ENCODE measurements at regions not wholly inside any gene's neighbourhood (a gene's known extent, or its start where the extent isn't known, plus 50 kb on each side); places are given as distances from the start of the nearest gene placed in this dataset.

- no peak overlapping the region for H3K4me3 Mint-ChIP-seq
- H3K27ac Mint-ChIP-seq = no peak overlapping the region
- no peaks in the 10 kb centered on the region for H3K27me3 Mint-ChIP-seq
- H3K36me3 Mint-ChIP-seq (ENCODE audit: low read depth) = no peaks in the 10 kb centered on the region
- H3K9me3 Mint-ChIP-seq = peaks cover 3% of the 10 kb centered on the region
- peaks cover 9% of the 10 kb centered on the region for H3K4me1 Mint-ChIP-seq (ENCODE audit: low read depth)
- DNase-seq = no peak
Observed at GRCh38 chr9:21656776-21657674, 145.4 kb upstream of the MTAP start.

DNA sequence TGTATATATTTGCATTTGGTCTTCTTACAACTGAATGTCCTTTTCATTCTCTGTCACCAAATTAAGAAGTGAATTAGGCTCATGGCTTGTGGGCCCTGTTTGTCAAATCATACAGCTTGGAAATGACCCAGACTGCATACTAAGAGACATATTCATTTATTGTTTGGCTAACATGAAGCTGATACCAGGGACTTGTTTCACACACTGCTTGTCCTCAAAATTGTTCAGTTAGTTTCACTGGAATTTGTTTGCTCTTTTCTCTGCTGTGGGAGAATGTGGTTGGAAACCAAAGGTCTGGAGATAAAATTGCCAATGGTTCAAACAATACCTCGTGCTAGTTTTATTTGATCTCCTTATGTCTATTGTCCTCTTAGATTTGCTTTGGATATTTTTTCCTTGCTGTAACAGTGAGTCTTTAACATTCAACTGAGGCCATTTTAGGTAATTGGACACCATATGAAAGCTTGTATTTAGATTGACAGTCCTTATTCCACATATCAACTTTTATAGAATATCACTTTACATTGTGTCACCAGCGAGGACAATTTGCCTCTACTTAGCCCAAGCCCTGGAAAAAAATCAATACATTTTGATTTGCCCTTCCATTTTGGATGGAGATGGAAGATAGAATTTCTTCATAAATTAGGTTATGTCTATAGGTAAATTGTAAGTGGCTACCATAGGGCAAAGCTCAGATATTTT is 144.3 kb upstream of the MTAP start:
- DNase-seq = no peak
- Mint-ChIP-seq H3K36me3 (ENCODE audit: low read depth) (no peaks in the 10 kb centered on the region), H3K27me3 (no peaks in the 10 kb centered on the region), H3K27ac (no peak overlapping the region), H3K4me3 (no peak overlapping the region), H3K9me3 (peaks cover 3% of the 10 kb centered on the region), H3K4me1 (ENCODE audit: low read depth) (peaks cover 9% of the 10 kb centered on the region)

DNA sequence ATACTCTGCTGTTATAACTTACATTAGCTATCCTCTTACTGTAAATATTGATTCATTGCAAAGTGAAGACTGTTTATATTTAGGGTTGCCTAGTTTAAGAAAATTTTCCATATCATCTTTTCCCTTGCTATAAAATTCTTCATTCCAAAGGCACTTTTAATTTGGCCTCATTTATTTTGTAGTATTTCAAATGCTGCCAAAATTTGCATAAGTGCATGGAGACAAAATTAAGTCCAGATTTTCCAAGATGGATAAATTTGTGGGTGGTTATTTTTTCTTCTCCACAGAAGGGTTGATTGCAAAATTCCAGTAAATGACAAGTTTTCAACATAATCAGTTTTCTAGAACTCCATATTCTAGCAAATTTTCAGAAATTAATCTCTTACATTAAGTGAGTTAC is 141.5 kb upstream of the MTAP start:
- DNase-seq = no peak
- no peak overlapping the region for H3K4me3 Mint-ChIP-seq
- peaks cover 3% of the 10 kb centered on the region for H3K9me3 Mint-ChIP-seq
- H3K36me3 Mint-ChIP-seq (ENCODE audit: low read depth) = no peaks in the 10 kb centered on the region
- no peak overlapping the region for H3K27ac Mint-ChIP-seq
- H3K27me3 Mint-ChIP-seq = no peaks in the 10 kb centered on the region
- peaks cover 9% of the 10 kb centered on the region for H3K4me1 Mint-ChIP-seq (ENCODE audit: low read depth)

- Mint-ChIP-seq H3K27ac (no peak overlapping the region), H3K27me3 (no peaks in the 10 kb centered on the region), H3K9me3 (peaks cover 3% of the 10 kb centered on the region), H3K4me1 (ENCODE audit: low read depth) (peaks cover 4% of the 10 kb centered on the region), H3K4me3 (no peak overlapping the region), H3K36me3 (ENCODE audit: low read depth) (no peaks in the 10 kb centered on the region)
- no peak for DNase-seq
Observed at GRCh38 chr9:21661626-21662025, 140.8 kb upstream of the MTAP start.

DNA sequence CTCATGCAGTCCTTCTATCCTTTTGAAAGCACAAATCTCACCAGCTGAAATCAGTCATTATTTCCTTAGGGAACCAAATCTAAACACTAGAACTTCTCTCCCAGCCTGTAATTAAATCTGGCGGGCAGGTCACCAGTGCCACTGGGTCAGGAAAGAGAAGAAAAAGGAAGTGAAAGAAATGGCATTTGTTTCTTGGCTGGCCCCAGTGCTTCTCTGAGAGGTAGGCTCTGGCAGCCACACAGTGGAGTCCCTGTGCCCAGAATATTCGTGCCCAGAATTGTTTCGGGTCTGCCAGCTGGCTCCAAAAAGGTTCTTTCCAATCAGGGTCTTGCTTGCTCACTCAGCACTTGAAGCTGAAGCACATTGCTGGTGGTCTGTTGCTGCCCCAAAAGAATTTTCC is 133.9 kb upstream of the MTAP start:
- no peaks in the 10 kb centered on the region for H3K36me3 Mint-ChIP-seq (ENCODE audit: low read depth)
- H3K4me1 Mint-ChIP-seq (ENCODE audit: low read depth) = peaks cover 31% of the 10 kb centered on the region

GRCh38 chr9:21669701-21670100 is 132.7 kb upstream of the MTAP start:
- H3K4me3 Mint-ChIP-seq = no peak overlapping the region
- H3K4me1 Mint-ChIP-seq (ENCODE audit: low read depth) = peaks cover 31% of the 10 kb centered on the region
- H3K36me3 Mint-ChIP-seq (ENCODE audit: low read depth) = no peaks in the 10 kb centered on the region
- H3K9me3 Mint-ChIP-seq = no peaks in the 10 kb centered on the region
- no peaks in the 10 kb centered on the region for H3K27me3 Mint-ChIP-seq
- no peak for DNase-seq
- H3K27ac Mint-ChIP-seq = no peak overlapping the region

More for the DNA sequence above, 133.9 kb upstream of the MTAP start:
- Mint-ChIP-seq H3K27ac (no peak overlapping the region), H3K27me3 (no peaks in the 10 kb centered on the region), H3K9me3 (no peaks in the 10 kb centered on the region), H3K4me3 (no peak overlapping the region)
- no peak for DNase-seq

- no peak overlapping the region for H3K4me3 Mint-ChIP-seq
Observed at GRCh38 chr9:21670374-21670773, 132.1 kb upstream of the MTAP start.

GRCh38 chr9:21672140-21672539 is 130.3 kb upstream of the MTAP start:
- peaks cover 2% of the 10 kb centered on the region for H3K27me3 Mint-ChIP-seq
- H3K36me3 Mint-ChIP-seq (ENCODE audit: low read depth) = no peaks in the 10 kb centered on the region
- DNase-seq = no peak
- H3K4me3 Mint-ChIP-seq = no peak overlapping the region
- H3K27ac Mint-ChIP-seq = no peak overlapping the region
- H3K4me1 Mint-ChIP-seq (ENCODE audit: low read depth) = peaks cover 36% of the 10 kb centered on the region
- H3K9me3 Mint-ChIP-seq = no peaks in the 10 kb centered on the region

More at GRCh38 chr9:21670374-21670773, 132.1 kb upstream of the MTAP start:
- H3K27ac Mint-ChIP-seq = peak overlapping the region; percentile 17
- H3K36me3 Mint-ChIP-seq (ENCODE audit: low read depth) = no peaks in the 10 kb centered on the region
- DNase-seq = no peak
- peaks cover 31% of the 10 kb centered on the region for H3K4me1 Mint-ChIP-seq (ENCODE audit: low read depth)
- no peaks in the 10 kb centered on the region for H3K27me3 Mint-ChIP-seq
- H3K9me3 Mint-ChIP-seq = no peaks in the 10 kb centered on the region

DNA sequence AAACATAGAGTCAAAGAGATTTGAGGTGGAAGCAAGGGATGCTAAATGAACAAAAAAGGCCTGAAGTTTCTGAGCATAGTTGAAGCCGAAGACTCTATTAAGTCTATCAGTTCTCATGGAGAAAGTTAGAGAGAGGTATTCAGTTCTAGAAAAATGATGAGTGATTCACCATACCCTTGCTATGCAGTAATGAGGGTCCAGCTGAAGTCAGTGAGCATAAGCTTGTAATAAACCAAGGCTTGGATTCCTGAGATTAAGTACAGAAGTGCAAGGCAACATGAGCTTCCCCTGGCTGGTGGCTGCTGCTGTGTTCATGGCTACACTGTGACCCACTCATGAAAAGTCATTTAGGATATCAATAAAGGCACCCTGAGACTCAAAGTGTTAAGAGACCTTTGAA is 129.7 kb upstream of the MTAP start:
- Mint-ChIP-seq H3K4me1 (ENCODE audit: low read depth) (peaks cover 41% of the 10 kb centered on the region), H3K36me3 (ENCODE audit: low read depth) (no peaks in the 10 kb centered on the region), H3K9me3 (no peaks in the 10 kb centered on the region), H3K27me3 (peaks cover 2% of the 10 kb centered on the region), H3K4me3 (no peak overlapping the region), H3K27ac (no peak overlapping the region)
- no peak for DNase-seq

DNA sequence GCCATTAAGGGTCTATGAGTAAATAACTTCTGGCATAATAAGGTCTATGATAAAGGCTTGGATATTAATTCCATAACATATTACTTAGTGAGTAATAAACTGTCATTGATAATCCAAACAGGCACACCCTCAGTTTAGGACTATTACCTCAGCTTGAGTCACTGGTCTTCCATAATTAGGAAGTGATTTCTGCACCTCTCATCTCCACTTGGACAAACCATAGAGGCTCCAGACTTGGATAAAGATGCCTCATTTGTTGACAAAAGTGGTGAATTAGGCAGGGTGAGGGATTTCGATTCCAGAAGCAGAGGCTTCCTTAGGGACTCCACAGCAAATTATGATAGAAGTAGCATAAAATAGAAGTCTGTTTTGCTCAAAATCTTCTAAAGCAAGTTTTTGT is 127.5 kb upstream of the MTAP start:
- H3K27ac Mint-ChIP-seq = no peak overlapping the region
- peaks cover 39% of the 10 kb centered on the region for H3K4me1 Mint-ChIP-seq (ENCODE audit: low read depth)
- no peaks in the 10 kb centered on the region for H3K36me3 Mint-ChIP-seq (ENCODE audit: low read depth)
- peaks cover 2% of the 10 kb centered on the region for H3K27me3 Mint-ChIP-seq
- H3K9me3 Mint-ChIP-seq = no peaks in the 10 kb centered on the region
- no peak overlapping the region for H3K4me3 Mint-ChIP-seq
- no peak for DNase-seq

GRCh38 chr9:21677387-21677786 is 125.0 kb upstream of the MTAP start:
- H3K4me1 Mint-ChIP-seq (ENCODE audit: low read depth) = peaks cover 33% of the 10 kb centered on the region
- H3K36me3 Mint-ChIP-seq (ENCODE audit: low read depth) = no peaks in the 10 kb centered on the region
- H3K9me3 Mint-ChIP-seq = no peaks in the 10 kb centered on the region
- no peak overlapping the region for H3K4me3 Mint-ChIP-seq
- no peak overlapping the region for H3K27ac Mint-ChIP-seq
- no peak for DNase-seq
- H3K27me3 Mint-ChIP-seq = peaks cover 2% of the 10 kb centered on the region

DNA sequence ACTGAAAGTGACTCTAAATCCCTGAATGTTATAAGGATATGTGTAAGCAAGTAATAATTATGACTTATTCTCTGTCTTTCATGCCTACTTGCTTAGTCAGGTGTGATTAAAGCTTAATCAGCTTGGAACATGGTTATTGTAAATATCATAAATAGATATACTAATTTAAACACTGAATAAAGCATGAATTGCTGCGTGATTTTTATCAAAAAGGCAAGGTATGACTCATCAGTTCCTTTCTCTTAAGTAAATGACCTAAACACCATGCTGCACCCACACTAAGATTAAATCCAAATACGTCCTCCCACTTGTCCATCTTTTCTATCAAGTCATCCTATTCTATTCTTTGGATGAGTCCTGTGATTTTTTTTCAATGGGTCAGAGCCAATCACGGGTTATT is 124.6 kb upstream of the MTAP start:
- H3K4me3 Mint-ChIP-seq = no peak overlapping the region
- peaks cover 34% of the 10 kb centered on the region for H3K4me1 Mint-ChIP-seq (ENCODE audit: low read depth)
- no peak for DNase-seq
- peaks cover 2% of the 10 kb centered on the region for H3K27me3 Mint-ChIP-seq
- peak overlapping the region; percentile 40 for H3K27ac Mint-ChIP-seq
- no peaks in the 10 kb centered on the region for H3K9me3 Mint-ChIP-seq
- H3K36me3 Mint-ChIP-seq (ENCODE audit: low read depth) = no peaks in the 10 kb centered on the region

GRCh38 chr9:21679432-21679831 is 123.0 kb upstream of the MTAP start:
- peaks cover 48% of the 10 kb centered on the region for H3K4me1 Mint-ChIP-seq (ENCODE audit: low read depth)
- no peak overlapping the region for H3K27ac Mint-ChIP-seq
- DNase-seq = no peak
- H3K9me3 Mint-ChIP-seq = no peaks in the 10 kb centered on the region
- H3K36me3 Mint-ChIP-seq (ENCODE audit: low read depth) = no peaks in the 10 kb centered on the region
- peaks cover 2% of the 10 kb centered on the region for H3K27me3 Mint-ChIP-seq
- H3K4me3 Mint-ChIP-seq = no peak overlapping the region

- H3K27me3 Mint-ChIP-seq = peaks cover 2% of the 10 kb centered on the region
- no peak overlapping the region for H3K4me3 Mint-ChIP-seq
- peaks cover 60% of the 10 kb centered on the region for H3K4me1 Mint-ChIP-seq (ENCODE audit: low read depth)
- H3K27ac Mint-ChIP-seq = no peak overlapping the region
- DNase-seq = no peak
- H3K9me3 Mint-ChIP-seq = no peaks in the 10 kb centered on the region
- H3K36me3 Mint-ChIP-seq (ENCODE audit: low read depth) = no peaks in the 10 kb centered on the region
Observed at GRCh38 chr9:21680590-21680989, 121.8 kb upstream of the MTAP start.

GRCh38 chr9:21681641-21682040 is 120.8 kb upstream of the MTAP start:
- no peaks in the 10 kb centered on the region for H3K27me3 Mint-ChIP-seq
- DNase-seq = no peak
- no peak overlapping the region for H3K27ac Mint-ChIP-seq
- no peaks in the 10 kb centered on the region for H3K36me3 Mint-ChIP-seq (ENCODE audit: low read depth)
- H3K4me1 Mint-ChIP-seq (ENCODE audit: low read depth) = peaks cover 65% of the 10 kb centered on the region
- no peaks in the 10 kb centered on the region for H3K9me3 Mint-ChIP-seq
- no peak overlapping the region for H3K4me3 Mint-ChIP-seq
